ENCODE measurements at regions not wholly inside any gene's neighbourhood (a gene's known extent, or its start where the extent isn't known, plus 50 kb on each side); places are given as distances from the start of the nearest gene placed in this dataset.

GRCh38 chr4:130064471-130064870, 968.5 kb downstream of the C4orf33 start:
- Histone ChIP-seq H3K27ac (ENCODE audit: insufficient read depth, low read length) (no peak overlapping the region), H3K4me3 (ENCODE audit: insufficient read depth, low read depth, low read length) (no peak overlapping the region), H2BK15ac (ENCODE audit: low read depth, low read length) (no peak overlapping the region), H2AK9ac (replicated peaks; ENCODE audit: low read depth, low read length, poor library complexity) (no peak overlapping the region), H4K8ac (ENCODE audit: low read depth in 2 of 2, low read length in 2 of 2) (no peak overlapping the region), H2BK20ac (ENCODE audit: low read depth, low read length) (no peak overlapping the region), H3K4me2 (ENCODE audit: low read depth, low read length) (no peak overlapping the region), H4K5ac (ENCODE audit: low read depth, low read length) (no peak overlapping the region), H3K9me1 (ENCODE audit: insufficient read depth, low read length) (no peaks in the 10 kb centered on the region), H2AFZ (replicated peaks; ENCODE audit: low read length, poor library complexity) (no peak overlapping the region), H2BK5ac (ENCODE audit: low read depth, low read length, poor library complexity, severe bottlenecking) (no peak overlapping the region), H3K18ac (ENCODE audit: low read depth, low read length) (no peak overlapping the region), H3K36me3 (ENCODE audit: control insufficient read depth, insufficient read depth, low read length) (no peaks in the 10 kb centered on the region), H3K9me3 (ENCODE audit: control insufficient read depth, insufficient read depth, low read length) (peaks cover 2% of the 10 kb centered on the region; the same call in 1 of the 2 replicates), H3K23ac (ENCODE audit: low read depth, low read length) (no peak overlapping the region), H2AK5ac (ENCODE audit: low read depth, low read length) (no peak overlapping the region), H3K56ac (ENCODE audit: extremely low read depth, insufficient read depth, low read length) (no peak overlapping the region), H3K9ac (ENCODE audit: low read depth, low read length) (no peak overlapping the region), H4K91ac (ENCODE audit: insufficient read depth, low read depth, low read length) (no peak overlapping the region), H2BK120ac (ENCODE audit: low read depth, low read length) (no peak overlapping the region), H3K79me1 (ENCODE audit: low read depth in 1 of 2, low read length in 2 of 2) (no peaks in the 10 kb centered on the region), H3K14ac (replicated peaks; ENCODE audit: low read depth, low read length) (no peak overlapping the region), H4K20me1 (ENCODE audit: insufficient read depth, low read length) (no peaks in the 10 kb centered on the region), H3K4ac (ENCODE audit: low read depth, low read length) (no peak overlapping the region), H3K4me1 (ENCODE audit: control insufficient read depth, insufficient read depth, low read length) (no peaks in the 10 kb centered on the region), H3K27me3 (ENCODE audit: control insufficient read depth, insufficient read depth, low read length) (no peaks in the 10 kb centered on the region)
- TF ChIP-seq BHLHE40 (IDR thresholded peaks at IDR 0.05; ENCODE audit: low read depth, low read length): no peak
- no peak for TF ChIP-seq MAZ (IDR thresholded peaks at IDR 0.05; ENCODE audit: borderline replicate concordance, low read depth, low read length)
- no peak for TF ChIP-seq CTCF (conservative IDR thresholded peaks at IDR 0.05; ENCODE audit: low read depth, low read length)
- no peak for TF ChIP-seq MAFK (IDR thresholded peaks at IDR 0.05; ENCODE audit: low read depth, low read length)
- TF ChIP-seq FOS (IDR thresholded peaks at IDR 0.05; ENCODE audit: low read depth, low read length): no peak
- TF ChIP-seq CEBPB (IDR thresholded peaks at IDR 0.05; ENCODE audit: low read depth, low read length): no peak
- no peak for TF ChIP-seq SMC3 (IDR thresholded peaks at IDR 0.05; ENCODE audit: low read depth, low read length)
- no peak for TF ChIP-seq NFE2L2 (IDR thresholded peaks at IDR 0.05; ENCODE audit: low read depth, low read length)
- TF ChIP-seq POLR2A (IDR thresholded peaks at IDR 0.05; ENCODE audit: low read depth, low read length): no peak
- TF ChIP-seq USF2 (IDR thresholded peaks at IDR 0.05; ENCODE audit: low read depth, low read length): no peak
- no peak for TF ChIP-seq RCOR1 (IDR thresholded peaks at IDR 0.05; ENCODE audit: insufficient replicate concordance, low read length)
- TF ChIP-seq RFX5 (IDR thresholded peaks at IDR 0.05; ENCODE audit: low read depth, low read length): no peak
- TF ChIP-seq ELK1 (IDR thresholded peaks at IDR 0.05; ENCODE audit: borderline replicate concordance, low read depth, low read length): no peak
- no peak for TF ChIP-seq RAD21 (IDR thresholded peaks at IDR 0.05; ENCODE audit: low read length)
- no peak for TF ChIP-seq CHD1 (IDR thresholded peaks at IDR 0.05; ENCODE audit: low read depth, low read length)
- no peak for TF ChIP-seq MXI1 (IDR thresholded peaks at IDR 0.05; ENCODE audit: borderline replicate concordance, low read depth, low read length)
- ChIA-PET POLR2A (ENCODE audit: unreplicated experiment) (no interaction called here), CTCF (no interaction called here)
- no peak for DNase-seq
- WGBS, 2 experiments (ENCODE audit: extremely low coverage in 2 of 2, insufficient read length in 1 of 2): no CpG with 5 or more reads among the region's 2 CpGs
- ATAC-seq (ENCODE audit: low read depth): no peak
- in situ Hi-C loops (cut with MboI; ENCODE audit: low sequenced_read_pairs) (no loop called here), intact Hi-C loops (cut with micrococcal nuclease) (no loop called here), dilution Hi-C loops (cut with HindIII; ENCODE audit: low sequenced_read_pairs, unreplicated experiment) (no loop called here)
- no TSS peak for BruUV-seq (replicated peaks)

Measured in IMR-90 (cell line).